Astrocyte (in vitro differentiated cells and primary cell): ENCODE measurements at regions not wholly inside any gene's neighbourhood (a gene's known extent, or its start where the extent isn't known, plus 50 kb on each side); places are given as distances from the start of the nearest gene placed in this dataset.

Source experiments
- DNase-seq: peaks from one replicate; pipeline ENCODE4 v3.0.0-alpha.2; 2010; ENCODE audit warnings: low read depth
- FAIRE-seq: peaks from 2 replicates; lab custom pipeline; 2011; peaks lifted over from hg19 to GRCh38; lab: Jason Lieb, UNC
- H2AFZ ChIP-seq: 2 replicates; pipeline ENCODE4 v1.6.0; 2012; ENCODE audit warnings: low read depth, low read length, inconsistent platforms
- H3K27ac ChIP-seq: 2 replicates; pipeline ENCODE4 v1.5.1; 2011; ENCODE audit warnings: low read depth, low read length, inconsistent platforms
- H3K27me3 ChIP-seq: 2 replicates; pipeline ENCODE4 v1.6.0; 2011; ENCODE audit warnings: low read length, inconsistent platforms; ENCODE audit not compliant: insufficient read depth
- H3K36me3 ChIP-seq: 2 replicates; pipeline ENCODE4 v1.5.1; 2011; ENCODE audit warnings: low read length, inconsistent platforms; ENCODE audit not compliant: insufficient read depth
- H3K4me1 ChIP-seq: 2 replicates; pipeline ENCODE4 v1.5.1; 2011; ENCODE audit warnings: low read length, inconsistent platforms; ENCODE audit not compliant: insufficient read depth
- H3K4me2 ChIP-seq: 2 replicates; pipeline ENCODE4 v1.6.0; 2012; ENCODE audit warnings: low read length, inconsistent platforms
- H3K4me3 ChIP-seq: 2 replicates; pipeline ENCODE4 v1.5.1; 2011; ENCODE audit warnings: low read depth, mild to moderate bottlenecking, low read length, inconsistent platforms; ENCODE audit not compliant: insufficient read depth
- H3K79me2 ChIP-seq: 2 replicates; pipeline ENCODE4 v1.6.0; 2012; ENCODE audit warnings: mild to moderate bottlenecking, low read length, inconsistent platforms; ENCODE audit not compliant: insufficient read depth
- H3K9ac ChIP-seq: 2 replicates; pipeline ENCODE4 v1.6.0; 2012; ENCODE audit warnings: mild to moderate bottlenecking, low read length, inconsistent platforms
- H3K9me3 ChIP-seq: 2 replicates; pipeline ENCODE4 v1.5.1; 2012; ENCODE audit warnings: low read depth, mild to moderate bottlenecking, low read length, inconsistent platforms; ENCODE audit not compliant: insufficient read depth
- H4K20me1 ChIP-seq: 2 replicates; pipeline ENCODE4 v1.6.0; 2012; ENCODE audit warnings: low read length, inconsistent platforms; ENCODE audit not compliant: insufficient read depth
- H3K27ac Mint-ChIP-seq: one replicate; pipeline ENCODE4 v1.8.0; 2021; ENCODE audit warnings: mild to moderate bottlenecking, mixed read lengths; ENCODE audit not compliant: unreplicated experiment
- H3K27me3 Mint-ChIP-seq: one replicate; pipeline ENCODE4 v1.8.0; 2021; ENCODE audit warnings: low read depth, mixed read lengths; ENCODE audit not compliant: unreplicated experiment
- H3K36me3 Mint-ChIP-seq: one replicate; pipeline ENCODE4 v1.8.0; 2021; ENCODE audit warnings: low read depth, mixed read lengths; ENCODE audit not compliant: unreplicated experiment
- H3K4me1 Mint-ChIP-seq: one replicate; pipeline ENCODE4 v1.8.0; 2021; ENCODE audit warnings: low read depth, mixed read lengths; ENCODE audit not compliant: unreplicated experiment
- H3K4me3 Mint-ChIP-seq: one replicate; pipeline ENCODE4 v1.8.0; 2021; ENCODE audit warnings: mild to moderate bottlenecking, moderate library complexity, mixed read lengths; ENCODE audit not compliant: unreplicated experiment
- H3K9me3 Mint-ChIP-seq: one replicate; pipeline ENCODE4 v1.8.0; 2021; ENCODE audit warnings: mild to moderate bottlenecking, mixed read lengths; ENCODE audit not compliant: unreplicated experiment
- CTCF ChIP-seq: IDR thresholded peaks from 2 replicates; pipeline ENCODE4 v1.5.1; 2011; ENCODE audit warnings: low read depth, mild to moderate bottlenecking, inconsistent platforms, low read length, moderate library complexity; ENCODE audit not compliant: insufficient read depth
- EZH2 ChIP-seq: IDR thresholded peaks from 2 replicates; pipeline ENCODE4 v1.6.1; 2012; ENCODE audit warnings: mild to moderate bottlenecking, low read length, inconsistent platforms; ENCODE audit not compliant: insufficient read depth

- H3K27me3 Mint-ChIP-seq: no peaks in the 10 kb centered on the region
- H3K27me3 ChIP-seq: no peaks in the 10 kb centered on the region
- H4K20me1 ChIP-seq: no peaks in the 10 kb centered on the region
- no peaks in the 10 kb centered on the region for H3K9me3 Mint-ChIP-seq
- H2AFZ ChIP-seq: no peak overlapping the region
- no peaks in the 10 kb centered on the region for H3K36me3 ChIP-seq
- DNase-seq: no peak
- H3K79me2 ChIP-seq: no peaks in the 10 kb centered on the region
- no peak overlapping the region for H3K27ac ChIP-seq
- H3K36me3 Mint-ChIP-seq: no peaks in the 10 kb centered on the region
- no peak for FAIRE-seq
- H3K9ac ChIP-seq: no peak overlapping the region
- TF ChIP-seq EZH2: no peak
- TF ChIP-seq CTCF: no peak
- no peaks in the 10 kb centered on the region for H3K9me3 ChIP-seq
- H3K4me2 ChIP-seq: no peak overlapping the region
- H3K4me1 Mint-ChIP-seq: no peaks in the 10 kb centered on the region
- H3K4me1 ChIP-seq: no peaks in the 10 kb centered on the region
- H3K27ac Mint-ChIP-seq: no peak overlapping the region
- no peak overlapping the region for H3K4me3 ChIP-seq
- no peak overlapping the region for H3K4me3 Mint-ChIP-seq
Observed at GRCh38 chr11:81634483-81634882, 1099.2 kb downstream of the FAM181B start.

DNA sequence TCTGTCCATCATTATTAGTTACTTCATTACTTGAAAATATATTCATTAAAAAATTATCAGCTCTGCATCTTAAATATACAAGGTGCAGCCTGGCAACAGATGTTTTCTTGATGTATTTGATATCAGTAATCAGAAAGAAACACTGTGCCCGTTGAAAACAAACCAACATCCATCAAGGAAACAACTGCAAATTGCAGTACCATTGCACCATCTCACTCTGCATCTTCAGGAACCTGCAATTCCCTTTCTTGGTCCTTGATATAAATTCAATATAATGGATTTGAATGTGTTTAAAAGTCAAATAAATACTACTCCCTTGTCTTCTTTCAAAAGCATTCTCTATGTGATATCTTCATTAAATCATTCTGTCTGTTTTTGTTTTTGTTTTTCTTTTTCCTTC lies 1131.2 kb downstream of the FAM181B start:
- Mint-ChIP-seq H3K4me1 (no peaks in the 10 kb centered on the region), H3K36me3 (no peaks in the 10 kb centered on the region), H3K27ac (no peak overlapping the region), H3K4me3 (no peak overlapping the region), H3K27me3 (no peaks in the 10 kb centered on the region), H3K9me3 (no peaks in the 10 kb centered on the region)
- Histone ChIP-seq H3K4me3 (no peak overlapping the region), H3K27ac (no peak overlapping the region), H3K9me3 (peaks cover 8% of the 10 kb centered on the region), H3K79me2 (no peaks in the 10 kb centered on the region), H3K4me2 (no peak overlapping the region), H3K9ac (no peak overlapping the region), H3K27me3 (no peaks in the 10 kb centered on the region), H3K36me3 (no peaks in the 10 kb centered on the region), H2AFZ (no peak overlapping the region), H4K20me1 (no peaks in the 10 kb centered on the region), H3K4me1 (no peaks in the 10 kb centered on the region)
- no peak for FAIRE-seq
- no peak for DNase-seq
- TF ChIP-seq EZH2 (no peak), CTCF (no peak)

- Histone ChIP-seq H3K4me3 (no peak overlapping the region), H3K36me3 (no peaks in the 10 kb centered on the region), H3K9me3 (no peaks in the 10 kb centered on the region), H3K4me1 (no peaks in the 10 kb centered on the region), H3K4me2 (no peak overlapping the region), H2AFZ (no peak overlapping the region), H3K79me2 (no peaks in the 10 kb centered on the region), H3K9ac (no peak overlapping the region), H3K27ac (no peak overlapping the region), H4K20me1 (no peaks in the 10 kb centered on the region), H3K27me3 (no peaks in the 10 kb centered on the region)
- Mint-ChIP-seq H3K27me3 (no peaks in the 10 kb centered on the region), H3K4me3 (no peak overlapping the region), H3K36me3 (no peaks in the 10 kb centered on the region), H3K4me1 (peaks cover 3% of the 10 kb centered on the region), H3K9me3 (no peaks in the 10 kb centered on the region), H3K27ac (no peak overlapping the region)
- FAIRE-seq (no peak), DNase-seq (no peak)
- TF ChIP-seq EZH2 (no peak), CTCF (no peak)
Observed at GRCh38 chr11:81596704-81597103, 1137.0 kb downstream of the FAM181B start.
